Esophagus muscularis mucosa (tissue), 4 donors: ENCODE measurements at regions not wholly inside any gene's neighbourhood (a gene's known extent, or its start where the extent isn't known, plus 50 kb on each side); places are given as distances from the start of the nearest gene placed in this dataset.

Experiments
- CTCF ChIP-seq, 3 experiments: fragments of 200-600 bp in 2 of 3; fragments of 450-650 bp in 1 of 3; sonication (generic) in 2 of 3; IDR thresholded peaks; one replicate each; pipeline ENCODE4 v1.5.1; 2017 to 2019; ENCODE audit warnings: antibody characterized with exemption in 3 of 3, mild to moderate bottlenecking in 2 of 3, moderate library complexity in 1 of 3
- EP300 ChIP-seq: sonication (generic); formaldehyde crosslinking; IDR thresholded peaks from one replicate; pipeline ENCODE4 v1.6.1; 2017; ENCODE audit warnings: antibody characterized with exemption
- POLR2A ChIP-seq: fragments of 450-650 bp; IDR thresholded peaks from one replicate; pipeline ENCODE4 v1.6.1; 2017; ENCODE audit warnings: antibody characterized with exemption, moderate library complexity, mild to moderate bottlenecking, low read depth
- POLR2AphosphoS5 ChIP-seq, 2 donors: sonication (generic); formaldehyde crosslinking; IDR thresholded peaks; one replicate each; pipeline ENCODE4 v1.6.1; 2017; ENCODE audit warnings: antibody characterized with exemption in 2 of 2

GRCh38 chr16:77536809-77537208 lies 102.0 kb upstream of the ADAMTS18 start:
- TF ChIP-seq POLR2AphosphoS5 (IDR thresholded peaks at IDR 0.05) (no peak), CTCF (IDR thresholded peaks at IDR 0.05) (no peak), EP300 (no peak), POLR2A (no peak)
